Progenitor cell of endocrine pancreas (in vitro differentiated cells): ENCODE measurements at regions not wholly inside any gene's neighbourhood (a gene's known extent, or its start where the extent isn't known, plus 50 kb on each side); places are given as distances from the start of the nearest gene placed in this dataset.

ENCODE experiments used
- DNase-seq: peaks from one replicate; pipeline ENCODE4 v3.0.0; 2021; ENCODE audit warnings: low spot score; ENCODE audit not compliant: unreplicated experiment
- H3K27ac Mint-ChIP-seq: 2 replicates; pipeline ENCODE4 v1.8.0; 2021; ENCODE audit warnings: mild to moderate bottlenecking, moderate library complexity, mixed read lengths
- H3K27me3 Mint-ChIP-seq: 2 replicates; pipeline ENCODE4 v1.8.0; 2021; ENCODE audit warnings: mixed read lengths
- H3K36me3 Mint-ChIP-seq: 2 replicates; pipeline ENCODE4 v1.8.0; 2022; ENCODE audit warnings: mixed read lengths; ENCODE audit not compliant: insufficient read depth
- H3K4me1 Mint-ChIP-seq: 2 replicates; pipeline ENCODE4 v1.8.0; 2021; ENCODE audit warnings: low read depth, mixed read lengths
- H3K4me3 Mint-ChIP-seq: 2 replicates; pipeline ENCODE4 v1.8.0; 2021; ENCODE audit warnings: low read depth, mild to moderate bottlenecking, moderate library complexity, mixed read lengths
- H3K9me3 Mint-ChIP-seq: 2 replicates; pipeline ENCODE4 v1.8.0; 2021; ENCODE audit warnings: low read depth, mixed read lengths
- CTCF ChIP-seq: fragments of 200-600 bp; sonication (generic); IDR thresholded peaks from one replicate; pipeline ENCODE4 v1.5.0; 2021; ENCODE audit warnings: antibody characterized with exemption, mild to moderate bottlenecking; ENCODE audit not compliant: unreplicated experiment

GRCh38 chr13:99058527-99059495 lies 80.9 kb upstream of the DOCK9 start:
- H3K36me3 Mint-ChIP-seq: no peaks in the 10 kb centered on the region
- no peak overlapping the region for H3K27ac Mint-ChIP-seq
- TF ChIP-seq CTCF: no peak
- no peak overlapping the region for H3K4me3 Mint-ChIP-seq
- peaks cover 8% of the 10 kb centered on the region for H3K4me1 Mint-ChIP-seq
- no peak for DNase-seq
- H3K9me3 Mint-ChIP-seq: no peaks in the 10 kb centered on the region
- no peaks in the 10 kb centered on the region for H3K27me3 Mint-ChIP-seq

GRCh38 chr13:99059498-99060075 lies 81.7 kb upstream of the DOCK9 start:
- Mint-ChIP-seq H3K27ac (no peak overlapping the region), H3K27me3 (no peaks in the 10 kb centered on the region), H3K9me3 (no peaks in the 10 kb centered on the region), H3K4me3 (no peak overlapping the region), H3K36me3 (no peaks in the 10 kb centered on the region), H3K4me1 (peaks cover 8% of the 10 kb centered on the region)
- no peak for TF ChIP-seq CTCF
- DNase-seq: no peak

- no peak for TF ChIP-seq CTCF
- H3K4me1 Mint-ChIP-seq: peaks cover 15% of the 10 kb centered on the region
- no peaks in the 10 kb centered on the region for H3K27me3 Mint-ChIP-seq
- H3K9me3 Mint-ChIP-seq: no peaks in the 10 kb centered on the region
- no peaks in the 10 kb centered on the region for H3K36me3 Mint-ChIP-seq
- DNase-seq: no peak
- no peak overlapping the region for H3K27ac Mint-ChIP-seq
- H3K4me3 Mint-ChIP-seq: no peak overlapping the region
Measured at GRCh38 chr13:99061411-99061810, 83.5 kb upstream of the DOCK9 start.

DNA sequence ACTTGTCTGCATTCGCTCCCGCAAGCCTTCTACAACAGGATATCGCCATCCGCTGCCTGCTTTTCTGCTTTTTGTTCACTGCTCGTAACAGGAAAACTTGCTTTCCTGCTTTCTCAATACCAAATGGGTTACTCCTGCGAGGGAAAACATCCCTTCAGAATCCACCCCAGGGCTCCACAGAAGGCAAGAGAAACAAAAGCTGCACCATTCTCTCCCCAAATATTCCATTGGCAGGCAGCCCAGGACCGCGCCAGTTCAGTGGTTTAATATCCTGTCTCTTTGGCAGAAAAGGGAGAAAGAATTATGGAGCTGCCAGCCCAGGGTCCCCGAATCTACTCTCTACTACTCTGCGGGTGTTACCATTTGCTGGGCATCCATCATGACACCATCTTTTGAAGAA lies 84.7 kb upstream of the DOCK9 start:
- Mint-ChIP-seq H3K4me1 (peaks cover 13% of the 10 kb centered on the region), H3K27ac (no peak overlapping the region), H3K4me3 (no peak overlapping the region)

More for the DNA sequence above, 84.7 kb upstream of the DOCK9 start:
- Mint-ChIP-seq H3K36me3 (no peaks in the 10 kb centered on the region), H3K9me3 (peaks cover 3% of the 10 kb centered on the region), H3K27me3 (no peaks in the 10 kb centered on the region)
- no peak for DNase-seq
- no peak for TF ChIP-seq CTCF
